ENCODE measurements at regions not wholly inside any gene's neighbourhood (a gene's known extent, or its start where the extent isn't known, plus 50 kb on each side); places are given as distances from the start of the nearest gene placed in this dataset.
A peak's percentile ranks its signal among the peaks of the same experiment; 100 is the strongest.

DNA sequence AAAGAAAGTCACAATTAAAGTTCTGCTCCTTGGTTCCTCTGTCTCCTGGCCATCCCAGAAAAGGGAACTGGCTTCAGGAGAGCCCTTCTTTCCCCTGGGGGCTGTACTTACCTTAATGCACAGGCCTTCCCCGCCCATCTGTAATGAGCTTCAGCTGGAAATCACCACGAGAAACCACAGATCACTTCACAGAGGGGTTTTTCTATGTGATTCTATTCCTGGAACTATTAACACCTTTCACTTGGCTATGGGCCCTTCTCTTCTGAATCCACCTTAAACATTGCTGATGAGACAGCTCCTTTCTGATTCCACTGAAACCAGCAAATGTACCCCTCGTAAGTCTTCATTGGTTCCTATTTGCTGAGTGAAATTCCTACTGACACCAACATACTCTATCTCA lies 80.7 kb downstream of the FOXF2 start:
- Histone ChIP-seq H3K9me2 (replicated peaks; ENCODE audit: insufficient read depth) (no peaks in the 10 kb centered on the region), H3K4me2 (no peak overlapping the region), H3K9me3 (ENCODE audit: low read depth) (no peaks in the 10 kb centered on the region), H3K79me2 (no peaks in the 10 kb centered on the region), H3K27ac (peak overlapping the region; percentile 20), H3K27me3 (no peaks in the 10 kb centered on the region), H3K4me3 (no peak overlapping the region), H2AFZ (no peak overlapping the region), H3K4me1 (ENCODE audit: insufficient read depth) (peaks cover 4% of the 10 kb centered on the region), H3K36me3 (replicated peaks; ENCODE audit: insufficient read depth, low read depth) (no peaks in the 10 kb centered on the region), H4K20me1 (ENCODE audit: insufficient read depth, poor library complexity, severe bottlenecking) (no peaks in the 10 kb centered on the region)
- no peak for DNase-seq (ENCODE audit: low spot score)
- TF ChIP-seq, protein P1, sequence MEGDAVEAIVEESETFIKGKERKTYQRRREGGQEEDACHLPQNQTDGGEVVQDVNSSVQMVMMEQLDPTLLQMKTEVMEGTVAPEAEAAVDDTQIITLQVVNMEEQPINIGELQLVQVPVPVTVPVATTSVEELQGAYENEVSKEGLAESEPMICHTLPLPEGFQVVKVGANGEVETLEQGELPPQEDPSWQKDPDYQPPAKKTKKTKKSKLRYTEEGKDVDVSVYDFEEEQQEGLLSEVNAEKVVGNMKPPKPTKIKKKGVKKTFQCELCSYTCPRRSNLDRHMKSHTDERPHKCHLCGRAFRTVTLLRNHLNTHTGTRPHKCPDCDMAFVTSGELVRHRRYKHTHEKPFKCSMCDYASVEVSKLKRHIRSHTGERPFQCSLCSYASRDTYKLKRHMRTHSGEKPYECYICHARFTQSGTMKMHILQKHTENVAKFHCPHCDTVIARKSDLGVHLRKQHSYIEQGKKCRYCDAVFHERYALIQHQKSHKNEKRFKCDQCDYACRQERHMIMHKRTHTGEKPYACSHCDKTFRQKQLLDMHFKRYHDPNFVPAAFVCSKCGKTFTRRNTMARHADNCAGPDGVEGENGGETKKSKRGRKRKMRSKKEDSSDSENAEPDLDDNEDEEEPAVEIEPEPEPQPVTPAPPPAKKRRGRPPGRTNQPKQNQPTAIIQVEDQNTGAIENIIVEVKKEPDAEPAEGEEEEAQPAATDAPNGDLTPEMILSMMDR (IDR thresholded peaks at IDR 0.05; ENCODE audit: poor library complexity), result no peak
- TF ChIP-seq EZH2 (IDR thresholded peaks at IDR 0.05; ENCODE audit: borderline replicate concordance) (no peak), EZH2phosphoT487 (IDR thresholded peaks at IDR 0.05; ENCODE audit: low read depth, severe bottlenecking, unreplicated experiment) (no peak)
- 50% methylated on average over 3 of the region's 3 CpGs for WGBS (ENCODE audit: low lambda C conversion rate, missing lambda C conversion rate)

DNA sequence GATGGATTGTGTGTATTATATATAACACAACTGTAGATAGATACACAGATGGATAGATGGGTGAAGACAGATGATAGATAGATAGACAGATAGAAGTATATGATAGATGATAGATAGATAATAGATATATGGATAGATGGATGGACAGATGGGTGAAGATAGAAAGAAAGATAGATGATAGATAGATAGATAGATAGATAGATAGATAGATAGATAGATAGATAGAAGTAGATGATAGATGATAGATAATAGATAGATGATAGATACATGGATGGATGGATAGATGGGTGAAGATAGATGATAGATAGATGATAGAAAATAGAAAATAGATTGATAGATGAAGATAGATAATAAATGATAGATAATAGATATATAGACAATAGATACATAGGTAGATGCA lies 83.3 kb downstream of the FOXF2 start:
- no peak overlapping the region for H3K4me2 ChIP-seq
- H3K9me3 ChIP-seq (ENCODE audit: low read depth), result no peaks in the 10 kb centered on the region
- no peak overlapping the region for H3K4me3 ChIP-seq
- no peak overlapping the region for H3K27ac ChIP-seq
- H3K4me1 ChIP-seq (ENCODE audit: insufficient read depth), result peaks cover 4% of the 10 kb centered on the region
- DNase-seq (ENCODE audit: low spot score), result no peak
- H3K79me2 ChIP-seq, result no peaks in the 10 kb centered on the region
- TF ChIP-seq, protein P1 (IDR thresholded peaks at IDR 0.05; ENCODE audit: poor library complexity), result no peak
- no peak for TF ChIP-seq EZH2 (IDR thresholded peaks at IDR 0.05; ENCODE audit: borderline replicate concordance)
- no peak for TF ChIP-seq EZH2phosphoT487 (IDR thresholded peaks at IDR 0.05; ENCODE audit: low read depth, severe bottlenecking, unreplicated experiment)
- H3K9me2 ChIP-seq (replicated peaks; ENCODE audit: insufficient read depth), result no peaks in the 10 kb centered on the region
- no peaks in the 10 kb centered on the region for H3K36me3 ChIP-seq (replicated peaks; ENCODE audit: insufficient read depth, low read depth)
- H2AFZ ChIP-seq, result no peak overlapping the region
- no peaks in the 10 kb centered on the region for H4K20me1 ChIP-seq (ENCODE audit: insufficient read depth, poor library complexity, severe bottlenecking)
- H3K27me3 ChIP-seq, result no peaks in the 10 kb centered on the region

DNA sequence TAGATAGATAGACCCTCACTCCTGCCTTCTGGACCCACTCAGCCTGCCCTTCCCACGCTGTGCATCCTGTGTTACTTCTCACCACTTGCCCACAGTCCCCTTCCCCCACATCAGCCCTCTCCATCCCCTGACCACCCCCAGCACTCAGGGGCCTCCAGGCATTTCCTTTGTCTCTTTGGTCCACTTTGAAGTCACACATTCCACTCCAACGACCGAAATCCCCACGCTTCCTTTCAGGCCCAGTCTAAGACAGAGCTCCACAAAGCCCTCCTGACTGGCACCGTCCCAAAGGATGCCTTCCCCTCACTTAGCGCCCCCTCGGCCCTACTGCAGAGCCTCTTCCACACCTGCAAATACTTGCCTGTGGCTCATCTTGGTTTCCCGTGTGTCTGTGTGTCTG lies 83.8 kb downstream of the FOXF2 start:
- Histone ChIP-seq H3K9me3 (ENCODE audit: low read depth) (no peaks in the 10 kb centered on the region), H3K4me1 (ENCODE audit: insufficient read depth) (peaks cover 4% of the 10 kb centered on the region), H3K36me3 (replicated peaks; ENCODE audit: insufficient read depth, low read depth) (no peaks in the 10 kb centered on the region), H3K9me2 (replicated peaks; ENCODE audit: insufficient read depth) (no peaks in the 10 kb centered on the region), H3K27me3 (no peaks in the 10 kb centered on the region), H3K79me2 (no peaks in the 10 kb centered on the region), H3K4me2 (no peak overlapping the region), H4K20me1 (ENCODE audit: insufficient read depth, poor library complexity, severe bottlenecking) (no peaks in the 10 kb centered on the region), H3K4me3 (no peak overlapping the region), H3K27ac (no peak overlapping the region), H2AFZ (no peak overlapping the region)
- TF ChIP-seq, protein P1 (IDR thresholded peaks at IDR 0.05; ENCODE audit: poor library complexity), result no peak
- TF ChIP-seq EZH2 (IDR thresholded peaks at IDR 0.05; ENCODE audit: borderline replicate concordance), result no peak
- TF ChIP-seq EZH2phosphoT487 (IDR thresholded peaks at IDR 0.05; ENCODE audit: low read depth, severe bottlenecking, unreplicated experiment), result no peak
- DNase-seq (ENCODE audit: low spot score), result no peak
- 57% methylated on average over 8 of the region's 8 CpGs for WGBS (ENCODE audit: low lambda C conversion rate, missing lambda C conversion rate)

DNA sequence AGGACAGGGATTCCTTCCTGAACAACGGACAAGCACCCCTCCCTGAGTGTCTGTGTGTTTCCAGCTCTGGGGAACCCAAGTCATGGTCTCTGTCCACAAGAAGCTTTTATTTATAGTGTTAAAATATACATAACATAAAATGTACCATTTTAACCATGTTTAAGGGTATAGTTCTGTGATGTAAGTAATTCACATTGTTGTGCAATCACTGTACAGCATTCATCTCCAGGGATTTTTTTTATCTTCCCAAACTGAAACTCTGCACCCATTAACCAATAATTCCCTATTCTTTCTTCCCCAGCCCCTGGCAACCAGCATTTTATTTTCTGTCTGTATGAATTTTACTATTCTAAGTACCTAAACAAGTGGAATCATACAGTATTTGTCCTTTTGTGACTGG lies 84.2 kb downstream of the FOXF2 start:
- Histone ChIP-seq H3K4me2 (no peak overlapping the region), H3K27ac (no peak overlapping the region), H3K27me3 (no peaks in the 10 kb centered on the region), H2AFZ (no peak overlapping the region), H3K36me3 (replicated peaks; ENCODE audit: insufficient read depth, low read depth) (no peaks in the 10 kb centered on the region), H3K4me3 (no peak overlapping the region), H3K9me2 (replicated peaks; ENCODE audit: insufficient read depth) (no peaks in the 10 kb centered on the region), H3K4me1 (ENCODE audit: insufficient read depth) (peaks cover 4% of the 10 kb centered on the region), H3K9me3 (ENCODE audit: low read depth) (no peaks in the 10 kb centered on the region), H4K20me1 (ENCODE audit: insufficient read depth, poor library complexity, severe bottlenecking) (no peaks in the 10 kb centered on the region), H3K79me2 (no peaks in the 10 kb centered on the region)
- no peak for DNase-seq (ENCODE audit: low spot score)
- TF ChIP-seq, protein P1 (IDR thresholded peaks at IDR 0.05; ENCODE audit: poor library complexity), result no peak
- no peak for TF ChIP-seq EZH2 (IDR thresholded peaks at IDR 0.05; ENCODE audit: borderline replicate concordance)
- no peak for TF ChIP-seq EZH2phosphoT487 (IDR thresholded peaks at IDR 0.05; ENCODE audit: low read depth, severe bottlenecking, unreplicated experiment)
- 71% methylated on average over 1 of the region's 1 CpG for WGBS (ENCODE audit: low lambda C conversion rate, missing lambda C conversion rate)
